ENCODE measurements at regions not wholly inside any gene's neighbourhood (a gene's known extent, or its start where the extent isn't known, plus 50 kb on each side); places are given as distances from the start of the nearest gene placed in this dataset.
"Not testable (repeated sequence)": the region's sequence is repeated elsewhere in the genome, so short reads cannot be mapped to it uniquely, and the experiment has no call there.

GRCh38 chr10:118805146-118805545 is 50.4 kb upstream of the CACUL1 start:
- DNase-seq (ENCODE audit: low read depth), result no peak

GRCh38 chr10:118807512-118808305 is 52.9 kb upstream of the CACUL1 start:
- no peak for DNase-seq (ENCODE audit: low read depth)

GRCh38 chr10:118808601-118809356 is 54.0 kb upstream of the CACUL1 start:
- DNase-seq (ENCODE audit: low read depth), result no peak

- DNase-seq (ENCODE audit: low read depth), result no peak
These were observed 54.8 kb upstream of the CACUL1 start for GRCh38 chr10:118809357-118810220.

- DNase-seq (ENCODE audit: low read depth), result no peak
These were observed 56.2 kb upstream of the CACUL1 start for GRCh38 chr10:118810796-118811505.

GRCh38 chr10:118811675-118812392 is 57.1 kb upstream of the CACUL1 start:
- no peak for DNase-seq (ENCODE audit: low read depth)

GRCh38 chr10:118812393-118812740 is 57.6 kb upstream of the CACUL1 start:
- DNase-seq (ENCODE audit: low read depth), result no peak

- not testable (repeated sequence) for DNase-seq (ENCODE audit: low read depth)
These were observed 58.2 kb upstream of the CACUL1 start for GRCh38 chr10:118813001-118813400.

- no peak for DNase-seq (ENCODE audit: low read depth)
These were observed 61.9 kb upstream of the CACUL1 start for GRCh38 chr10:118816471-118817168.

- no peak for DNase-seq (ENCODE audit: low read depth)
These were observed 62.7 kb upstream of the CACUL1 start for GRCh38 chr10:118817328-118818068.

- DNase-seq (ENCODE audit: low read depth), result no peak
These were observed 64.0 kb upstream of the CACUL1 start for GRCh38 chr10:118818621-118819221.

- no peak for DNase-seq (ENCODE audit: low read depth)
These were observed 65.8 kb upstream of the CACUL1 start for GRCh38 chr10:118820326-118821116.

- DNase-seq (ENCODE audit: low read depth), result no peak
These were observed 68.6 kb upstream of the CACUL1 start for GRCh38 chr10:118823256-118823907.

- no peak for DNase-seq (ENCODE audit: low read depth)
These were observed 72.3 kb upstream of the CACUL1 start for GRCh38 chr10:118827053-118827452.

- DNase-seq (ENCODE audit: low read depth), result no peak
These were observed 72.8 kb upstream of the CACUL1 start for GRCh38 chr10:118827466-118828155.

GRCh38 chr10:118832241-118832651 is 77.5 kb upstream of the CACUL1 start:
- no peak for DNase-seq (ENCODE audit: low read depth)

- not testable (repeated sequence) for DNase-seq (ENCODE audit: low read depth)
These were observed 79.6 kb upstream of the CACUL1 start for GRCh38 chr10:118834370-118834769.
